EH (cell line): ENCODE measurements at regions not wholly inside any gene's neighbourhood (a gene's known extent, or its start where the extent isn't known, plus 50 kb on each side); places are given as distances from the start of the nearest gene placed in this dataset.

ENCODE experiments used
- DNase-seq: peaks from one replicate; pipeline ENCODE4 v3.0.0-alpha.2; 2015; ENCODE audit warnings: low read depth

DNA sequence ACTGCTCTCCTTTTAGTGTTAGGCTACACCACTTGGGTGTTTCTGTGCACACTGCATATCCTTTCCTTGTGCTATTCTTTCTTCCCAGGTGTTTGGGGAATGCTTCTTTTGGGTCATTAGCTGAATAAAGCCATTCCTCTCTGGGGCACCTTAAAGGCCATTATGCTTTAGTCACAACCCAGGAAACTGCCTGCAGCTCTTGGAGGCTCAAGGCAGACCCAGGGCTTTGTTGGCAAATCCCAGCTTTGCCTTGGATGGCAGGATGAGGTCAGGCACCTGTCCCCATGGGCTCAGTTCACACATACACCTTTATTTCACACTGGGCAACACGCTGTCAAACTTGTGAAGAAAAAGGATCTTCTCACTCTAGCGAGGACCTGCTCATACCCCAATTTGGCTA lies 460.6 kb downstream of the CCSER2 start:
- DNase-seq, result no peak

DNA sequence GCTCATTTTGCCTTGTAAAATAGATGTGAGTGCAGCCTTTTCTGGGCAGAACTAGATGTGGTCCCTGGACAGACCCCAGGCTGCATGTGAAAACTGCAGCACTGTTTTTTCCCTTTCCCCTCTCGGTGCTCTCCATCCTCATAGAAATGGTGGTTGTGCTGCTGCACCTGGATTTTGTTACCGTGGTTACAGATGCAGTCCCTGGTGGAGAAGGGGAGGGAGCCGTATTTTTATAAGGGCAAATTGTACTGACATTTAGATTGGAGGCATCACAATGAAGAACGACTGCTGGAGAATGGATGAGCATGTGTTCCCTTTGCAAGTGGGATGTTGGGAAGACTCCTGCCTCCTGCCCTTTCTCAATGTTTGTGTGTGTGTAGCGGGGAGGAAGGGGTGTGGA lies 469.9 kb downstream of the CCSER2 start:
- no peak for DNase-seq

DNA sequence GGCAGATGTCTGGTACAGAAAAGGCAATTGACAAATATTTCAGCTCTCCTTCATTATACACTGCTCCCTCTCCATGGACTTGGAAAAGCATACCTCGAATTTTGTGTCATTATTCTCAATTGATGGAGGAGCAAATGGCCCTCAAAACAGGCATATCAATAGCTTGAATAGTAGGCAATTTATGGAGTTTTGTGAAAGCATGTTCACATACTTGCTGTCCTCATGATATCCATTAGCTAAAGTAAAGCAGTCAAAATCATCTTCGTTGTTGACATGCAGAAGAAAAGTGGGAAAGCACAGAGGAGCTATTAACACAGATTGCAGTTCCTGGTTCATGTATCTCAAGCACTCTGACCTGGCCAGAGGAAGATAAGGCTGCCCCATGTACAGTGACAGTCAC lies 472.8 kb downstream of the CCSER2 start:
- DNase-seq, result no peak

DNA sequence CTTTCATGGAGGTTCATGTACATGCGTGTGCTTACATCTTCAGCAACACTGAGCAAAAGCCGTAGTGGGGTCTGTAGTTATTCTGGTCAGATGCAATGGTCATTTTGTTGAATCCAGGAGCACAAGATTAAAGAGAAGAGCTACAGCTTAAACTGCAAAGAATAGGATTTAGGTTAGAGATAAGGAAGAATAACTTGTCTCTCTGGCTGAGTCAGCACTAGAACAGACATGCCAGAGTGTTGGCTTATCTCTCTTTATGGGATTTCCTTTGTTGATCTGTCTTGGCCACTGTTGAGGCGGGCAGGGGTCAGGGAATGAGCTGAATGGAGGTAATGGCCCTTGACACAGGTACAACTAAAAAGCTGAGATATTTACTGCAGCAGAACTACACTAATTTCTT lies 473.5 kb downstream of the CCSER2 start:
- DNase-seq, result no peak

DNA sequence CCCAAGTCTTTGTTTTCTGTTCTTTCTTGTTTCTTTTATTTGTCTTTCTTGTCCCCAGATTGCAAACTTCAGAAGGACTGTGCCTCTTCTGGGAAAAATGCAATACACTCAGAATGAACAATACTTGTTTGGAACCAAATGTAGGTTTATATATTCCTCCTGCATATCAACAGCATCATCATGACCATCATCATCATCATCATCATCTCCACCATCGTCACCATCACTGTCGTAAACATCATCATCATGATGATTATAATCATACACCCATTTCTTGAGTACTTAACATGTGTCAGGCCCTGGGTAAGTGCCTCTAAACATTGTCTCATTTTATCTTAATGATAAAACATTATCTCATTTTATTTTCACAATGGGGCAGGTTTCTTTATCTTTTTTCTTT lies 476.8 kb downstream of the CCSER2 start:
- DNase-seq, result no peak

DNA sequence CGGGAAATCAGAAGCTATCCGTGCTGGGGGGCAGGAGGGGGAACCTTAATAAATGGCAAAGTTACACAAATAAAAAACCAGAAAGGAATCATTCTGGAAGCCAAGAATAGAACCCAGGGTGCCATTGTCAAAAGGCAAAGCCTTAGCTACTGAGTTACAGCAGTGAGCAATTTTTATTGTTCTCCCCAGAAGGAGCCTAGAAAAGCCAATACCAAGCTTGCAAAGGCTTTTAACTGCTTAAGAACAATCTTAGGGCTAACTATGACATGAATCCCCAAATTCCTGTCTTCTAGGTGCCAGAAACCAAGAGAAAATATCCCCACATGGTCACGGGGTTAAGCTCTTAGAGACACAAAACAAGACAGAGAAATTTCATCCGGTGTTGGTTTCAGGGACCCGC lies 482.7 kb downstream of the CCSER2 start:
- DNase-seq, result no peak

DNA sequence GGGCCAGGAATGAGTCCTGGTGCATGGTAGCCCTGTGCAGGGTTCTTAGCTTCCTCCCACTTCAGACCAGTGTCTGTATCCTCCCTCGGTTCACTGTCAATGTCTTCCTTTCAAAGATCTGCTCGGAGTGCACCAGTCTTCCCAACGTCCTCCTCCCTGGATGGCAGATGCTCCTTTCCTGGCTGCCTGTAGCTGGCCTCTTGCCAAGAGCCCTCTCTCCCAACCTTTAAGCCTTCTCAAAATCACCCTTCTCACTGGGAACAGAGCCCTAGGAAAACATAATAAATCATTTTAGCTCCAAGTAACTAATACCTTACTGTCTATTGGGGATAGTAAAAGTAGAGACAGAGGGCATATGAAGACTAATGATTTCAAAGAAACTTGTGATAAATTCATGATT lies 490.6 kb downstream of the CCSER2 start:
- DNase-seq, result no peak

DNA sequence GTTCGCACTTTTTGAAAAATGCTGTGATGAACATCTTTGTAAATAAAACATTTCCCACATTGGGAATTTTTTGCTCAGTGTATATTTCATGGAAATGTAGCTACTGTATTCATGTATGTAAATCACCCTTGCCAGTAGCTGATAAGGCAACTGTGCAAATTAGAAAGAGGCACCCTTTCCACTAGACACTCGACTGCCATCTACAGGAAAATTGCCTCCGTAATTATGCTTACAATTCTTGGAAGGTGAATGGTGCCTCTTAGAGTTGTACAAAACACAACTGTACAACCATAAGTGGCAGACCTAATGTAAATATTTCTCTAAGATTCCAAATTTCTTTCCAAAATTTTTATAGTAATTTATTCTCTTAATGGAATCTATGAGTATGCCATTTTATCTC lies 491.7 kb downstream of the CCSER2 start:
- no peak for DNase-seq

DNA sequence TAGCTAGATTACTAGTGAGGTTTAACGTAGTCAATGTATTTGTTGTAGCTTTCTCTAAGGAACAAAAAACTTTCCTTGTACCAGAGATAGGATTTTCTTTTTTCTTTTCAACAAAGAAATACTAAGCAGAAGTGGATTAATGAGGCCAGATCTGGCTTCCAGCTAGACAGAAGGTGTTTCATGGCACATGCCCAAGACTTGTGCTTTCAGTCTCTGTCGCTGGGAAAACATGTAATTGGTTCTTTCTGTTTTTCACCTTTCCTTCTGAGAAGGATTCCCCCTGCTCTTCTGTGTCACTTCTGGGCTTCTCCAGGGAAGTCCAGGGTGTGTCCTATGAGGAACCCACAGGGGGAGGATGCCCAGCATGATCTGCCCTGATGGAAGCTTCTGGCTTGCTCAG lies 492.2 kb downstream of the CCSER2 start:
- DNase-seq, result no peak

DNA sequence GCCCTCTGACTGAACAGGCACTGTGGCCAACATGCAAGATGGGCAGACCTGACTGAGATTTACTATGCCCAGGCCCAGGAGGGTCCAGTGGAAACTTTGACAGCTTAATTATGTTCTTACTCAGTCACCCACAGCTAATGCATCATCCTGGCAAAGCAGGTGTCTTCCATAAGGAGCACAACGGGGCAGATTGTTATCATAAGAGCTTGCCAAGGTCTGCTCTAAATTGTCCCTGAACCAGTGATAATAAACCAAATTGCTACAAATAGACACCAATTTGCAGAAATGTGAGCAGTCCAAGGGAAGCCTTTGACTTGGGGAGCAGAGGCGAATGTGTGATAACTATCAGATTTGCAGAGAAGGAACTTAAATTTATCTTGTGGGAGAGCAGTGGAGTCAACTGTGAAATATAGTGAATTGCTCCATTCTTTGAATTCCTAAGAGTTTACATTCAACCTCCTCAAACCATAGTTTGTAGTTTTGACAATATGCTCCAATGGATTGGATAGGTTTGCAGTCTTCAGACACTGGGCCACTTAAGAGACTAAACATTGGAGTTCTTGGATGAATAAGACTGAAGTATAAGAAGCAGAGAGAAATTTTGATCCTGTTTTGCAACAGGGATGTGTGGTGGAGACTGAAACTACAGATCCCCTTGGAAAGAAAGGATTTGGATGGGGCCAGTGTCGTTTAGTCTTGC lies 494.7 kb downstream of the CCSER2 start:
- DNase-seq, result no peak

DNA sequence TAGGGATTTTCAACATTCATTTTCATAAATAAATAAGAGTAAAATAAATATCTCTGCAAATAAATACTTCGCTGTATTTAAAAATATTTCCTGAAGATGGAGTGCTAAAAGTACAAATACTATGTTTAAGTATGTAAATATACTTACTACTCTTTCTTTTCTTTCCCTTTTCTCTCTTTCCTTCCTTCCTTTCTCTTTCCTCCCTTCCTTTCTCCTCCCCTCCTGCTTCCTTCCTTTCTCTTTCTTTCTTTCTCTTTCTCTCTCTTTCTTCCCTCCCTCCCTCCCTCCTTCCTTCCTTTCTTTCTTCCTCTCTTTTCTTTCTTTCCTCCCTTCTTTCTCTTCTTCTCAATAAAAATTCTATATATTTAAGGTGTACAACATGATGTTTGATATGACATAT lies 496.1 kb downstream of the CCSER2 start:
- DNase-seq, result no peak

DNA sequence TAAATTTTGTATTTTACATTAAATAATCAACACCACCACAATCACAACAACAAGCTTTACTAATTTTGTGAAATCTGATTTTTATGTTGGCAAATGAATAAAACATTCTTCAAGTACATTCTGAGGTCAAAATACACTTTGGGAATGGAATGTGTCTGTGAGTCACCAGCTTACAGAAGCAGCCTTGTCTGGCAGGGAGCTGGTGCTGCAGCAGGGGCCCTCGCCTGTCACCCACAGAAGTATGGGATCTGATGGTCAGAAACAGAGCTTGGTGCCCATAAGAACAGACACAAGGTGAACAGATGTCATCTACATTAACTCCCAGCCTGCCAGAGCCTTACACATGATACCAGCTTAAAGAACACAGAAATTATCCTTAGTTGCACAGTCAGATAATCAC lies 496.9 kb downstream of the CCSER2 start:
- peak; percentile 18 for DNase-seq

DNA sequence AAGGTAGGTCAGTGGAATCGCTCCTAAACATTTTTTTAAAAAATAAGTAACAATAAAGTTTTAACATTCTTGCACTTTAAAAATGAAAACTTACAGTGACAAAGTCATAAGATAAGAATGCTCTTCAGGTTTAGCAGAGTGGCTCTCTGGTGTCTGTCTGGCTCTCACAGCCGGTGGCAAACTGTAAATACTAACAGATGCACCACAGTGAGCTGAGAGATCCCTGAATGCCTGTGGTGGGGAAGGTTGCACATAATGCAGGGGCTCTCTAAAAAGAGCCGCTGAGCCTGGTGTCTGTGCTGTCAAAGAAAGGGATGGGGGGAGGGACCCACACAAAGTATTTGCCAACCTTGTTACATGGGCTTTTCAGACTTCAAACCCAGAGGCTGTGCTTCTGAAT lies 498.3 kb downstream of the CCSER2 start:
- DNase-seq, result no peak

DNA sequence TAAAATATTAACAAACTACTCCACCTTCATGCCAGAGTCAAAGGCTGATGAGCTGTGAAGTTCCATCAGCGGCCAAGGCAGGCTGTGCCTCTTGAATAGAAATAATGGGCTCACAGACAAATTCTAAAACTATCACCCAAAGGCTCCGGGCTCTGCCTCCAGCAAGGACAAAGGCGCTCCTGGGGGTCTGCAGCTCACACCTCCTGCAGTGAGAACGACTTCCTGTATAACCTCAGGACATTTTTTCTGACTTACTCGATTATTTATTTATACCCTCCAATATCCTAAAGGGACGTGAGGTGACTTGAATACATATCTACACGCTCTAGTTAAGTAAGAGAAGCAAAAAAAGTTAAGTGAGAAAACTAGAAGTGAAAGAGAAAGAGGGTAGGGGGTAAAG lies 500.7 kb downstream of the CCSER2 start:
- DNase-seq, result no peak

DNA sequence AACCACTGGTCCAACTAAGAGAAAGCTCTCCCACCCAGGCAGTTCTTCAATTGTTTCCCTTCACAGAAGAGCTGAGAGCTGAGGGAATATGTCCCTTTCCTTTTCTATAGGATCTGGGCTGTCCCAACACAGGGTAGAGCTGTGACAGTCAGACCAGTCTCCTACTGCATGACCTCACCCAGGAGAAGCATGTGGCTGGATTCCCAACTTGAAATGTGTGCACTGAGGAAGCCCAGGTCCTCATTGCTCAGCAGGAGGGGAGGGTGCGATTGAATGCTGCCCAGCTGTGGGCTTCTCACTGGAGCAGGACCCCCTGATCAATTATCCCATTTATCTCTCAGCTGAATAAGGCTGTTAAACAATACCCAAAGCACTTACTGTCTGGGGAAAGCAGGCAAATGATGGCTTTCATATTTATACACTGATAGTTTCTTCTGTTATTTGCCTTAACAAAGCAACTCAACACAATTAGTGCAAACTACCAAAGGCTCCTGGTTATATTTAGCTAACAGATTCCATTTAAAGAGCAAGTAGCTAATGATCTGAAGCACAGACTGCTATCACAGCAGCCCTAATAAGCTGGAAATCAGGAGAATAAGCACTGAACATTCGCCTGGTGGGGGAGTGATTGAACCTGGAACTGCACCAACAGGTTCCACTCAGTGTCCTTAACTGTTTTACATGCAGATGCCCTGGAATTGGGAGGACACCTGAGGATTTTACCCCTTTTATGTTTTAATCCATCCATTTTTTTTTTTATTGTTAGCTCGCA lies 508.8 kb downstream of the CCSER2 start:
- no peak for DNase-seq

DNA sequence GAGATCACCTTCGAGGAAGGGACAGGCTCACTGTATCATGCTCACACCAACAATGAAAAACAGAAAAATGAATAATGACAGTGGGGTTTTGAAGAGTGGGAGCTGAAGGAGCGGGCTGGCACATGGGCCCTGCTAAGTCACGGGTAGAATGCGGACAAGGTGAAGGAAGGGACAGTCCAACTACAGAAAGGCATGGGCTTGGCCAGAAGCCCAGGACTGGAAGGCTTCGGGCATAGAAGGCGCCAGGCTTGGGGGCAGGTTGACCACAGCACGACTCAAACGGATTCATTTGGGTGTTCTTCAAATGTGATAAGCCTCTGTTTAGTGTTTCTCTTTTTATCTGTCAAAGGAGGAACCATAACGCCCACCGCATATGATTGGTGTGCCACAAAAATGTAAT lies 509.5 kb downstream of the CCSER2 start:
- no peak for DNase-seq

DNA sequence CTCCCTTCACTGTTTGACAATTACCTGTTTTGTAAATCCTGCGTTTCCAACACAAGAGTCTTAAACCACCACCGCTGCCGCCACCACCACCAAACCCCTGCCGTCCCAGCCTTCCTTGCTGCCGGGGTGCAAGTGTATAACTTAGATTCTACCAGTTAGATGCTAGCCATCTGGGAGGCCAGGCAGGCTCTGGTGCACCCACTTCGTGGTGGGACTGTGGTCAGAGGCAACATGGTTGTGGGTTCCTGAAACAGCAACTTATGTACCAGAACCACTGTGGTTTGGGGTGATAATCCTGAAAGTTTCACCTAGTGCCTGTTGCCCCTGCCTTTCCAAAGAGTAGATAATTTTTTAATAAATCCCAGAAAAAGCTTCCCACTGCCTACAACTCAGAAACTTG lies 510.5 kb downstream of the CCSER2 start:
- DNase-seq, result no peak

DNA sequence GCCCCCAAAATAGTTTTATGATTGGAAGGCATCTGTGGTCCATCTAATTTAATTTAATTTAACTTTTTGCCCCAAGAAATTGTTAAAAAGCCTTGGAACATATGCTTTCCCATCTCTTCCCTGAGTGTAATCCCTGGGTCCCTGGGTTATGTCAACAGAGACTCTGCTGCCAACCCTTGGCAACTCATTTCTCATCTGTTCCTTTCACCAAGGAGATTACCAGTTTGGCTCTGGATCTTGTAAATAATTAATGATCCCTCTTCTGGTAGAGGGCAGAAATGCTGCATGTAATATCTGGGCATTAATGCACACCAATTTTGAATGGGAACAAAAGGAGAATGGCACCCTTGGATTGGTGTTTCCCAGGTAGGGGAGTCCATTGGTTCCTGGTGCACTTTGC lies 514.2 kb downstream of the CCSER2 start:
- no peak for DNase-seq

DNA sequence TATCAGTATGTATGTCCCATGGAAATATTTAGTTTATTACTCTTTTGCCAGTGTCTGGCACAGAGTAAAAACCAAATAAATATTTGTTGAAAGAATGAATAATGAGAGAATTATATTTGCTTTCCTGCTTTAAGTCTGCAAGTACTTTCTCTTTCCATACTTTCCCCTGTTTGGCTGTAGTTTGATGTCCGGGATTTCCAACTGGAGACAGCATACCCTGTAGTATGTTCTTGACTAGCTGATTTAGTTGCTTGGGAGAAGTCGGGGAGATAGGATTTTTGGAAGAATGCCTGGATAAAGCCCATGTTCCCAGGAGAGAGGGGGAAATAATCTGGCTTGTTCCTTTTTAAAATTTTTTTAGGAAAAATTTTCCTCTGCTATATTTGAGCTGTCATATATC lies 516.1 kb downstream of the CCSER2 start:
- DNase-seq, result no peak

DNA sequence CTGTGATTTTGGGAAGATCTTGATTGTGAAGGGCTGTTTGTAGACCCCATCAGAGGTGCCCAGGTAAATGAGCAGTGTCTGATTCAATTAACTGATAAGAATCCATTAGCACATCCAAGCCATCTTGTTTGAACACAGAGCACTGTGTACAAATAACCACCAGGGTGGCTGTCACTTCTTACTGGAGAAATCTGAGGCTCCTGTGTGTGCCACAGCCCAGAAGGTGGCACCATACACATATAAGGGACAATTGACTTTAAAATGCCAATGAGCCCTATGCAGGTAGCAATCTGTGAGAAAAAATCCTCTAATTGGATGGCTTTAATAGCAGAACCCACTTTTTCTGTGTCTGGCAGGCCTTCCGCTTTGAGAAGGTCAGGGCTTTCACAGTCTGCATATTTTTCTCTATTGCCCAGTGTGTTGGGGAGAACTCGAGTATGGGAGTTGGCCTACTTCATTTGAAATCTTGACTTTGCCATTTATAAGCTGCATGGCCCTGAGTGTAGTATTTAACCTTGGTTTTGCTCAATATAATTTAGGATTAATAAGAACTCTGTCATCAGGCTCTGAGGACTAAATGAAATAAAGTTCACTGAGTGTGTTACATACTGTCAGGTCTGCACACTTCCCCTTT lies 517.4 kb downstream of the CCSER2 start:
- DNase-seq, result no peak

DNA sequence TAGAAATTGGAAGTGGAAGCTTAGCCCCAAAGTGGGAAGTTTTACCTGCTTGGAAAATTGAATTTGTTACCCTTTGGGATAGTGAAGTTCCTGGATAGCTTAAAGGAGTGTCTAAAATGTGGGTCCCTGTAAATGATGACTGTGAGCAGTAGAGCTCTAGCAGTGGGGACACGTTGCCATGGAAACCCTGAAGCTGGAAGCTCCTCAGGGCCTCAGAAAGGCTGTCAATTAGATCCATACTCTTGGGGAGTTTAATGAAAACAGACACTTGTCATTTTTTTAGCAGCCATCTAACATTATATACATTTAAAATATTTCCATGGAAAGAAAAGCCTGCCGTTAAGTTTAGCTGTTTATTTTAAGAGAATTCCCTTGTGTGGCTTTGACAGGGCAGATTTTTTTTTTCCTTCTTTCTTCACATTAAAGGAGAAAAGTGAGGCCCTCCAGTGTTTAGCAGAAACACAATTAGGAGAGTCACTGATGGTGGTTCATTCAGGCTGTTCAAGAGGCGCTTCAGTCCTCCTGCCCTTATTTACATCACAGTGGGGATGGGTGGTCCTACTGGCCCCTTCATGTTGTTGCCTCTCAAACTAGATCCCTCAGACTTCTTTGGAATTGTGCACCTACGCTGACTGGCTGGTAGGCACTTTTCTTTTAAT lies 518.4 kb downstream of the CCSER2 start:
- no peak for DNase-seq

DNA sequence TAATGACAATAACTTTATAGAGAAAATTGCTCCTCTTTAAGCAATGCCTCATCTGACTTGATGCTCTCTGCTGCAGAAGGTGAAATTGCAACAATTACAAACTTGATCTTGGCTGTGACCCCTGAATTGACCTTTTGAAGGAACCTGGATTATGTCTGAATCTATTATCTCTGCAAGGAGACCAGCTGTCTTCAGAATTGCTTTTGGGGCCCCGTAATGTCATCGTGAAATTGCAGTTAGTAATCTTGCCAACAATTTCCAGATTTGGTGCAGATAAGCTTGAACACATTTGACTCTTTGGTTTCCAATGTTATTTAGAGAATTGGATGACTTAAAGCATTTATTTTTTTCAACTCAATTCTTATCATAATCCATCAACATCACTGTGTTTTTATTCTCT lies 520.6 kb downstream of the CCSER2 start:
- no peak for DNase-seq

DNA sequence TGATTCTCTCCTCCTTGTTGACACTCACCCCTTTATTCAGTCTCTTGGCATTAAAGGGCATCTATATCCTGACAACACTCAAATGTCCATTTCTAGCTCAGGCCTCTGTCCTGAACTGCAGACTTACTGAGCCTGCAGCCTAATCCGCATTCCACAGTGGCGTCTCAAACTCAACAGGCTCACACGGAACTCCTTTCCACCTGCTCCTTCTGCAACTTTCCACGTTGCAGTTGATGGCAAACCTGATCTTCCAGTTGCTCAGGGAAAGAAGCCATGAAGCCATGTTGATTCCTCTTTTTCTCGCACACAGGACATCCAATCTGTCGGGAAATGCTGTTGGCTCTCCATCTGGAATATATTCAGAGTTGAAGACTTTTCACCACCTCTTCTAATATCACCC lies 522.4 kb downstream of the CCSER2 start:
- no peak for DNase-seq
